ENCODE measurements at regions not wholly inside any gene's neighbourhood (a gene's known extent, or its start where the extent isn't known, plus 50 kb on each side); places are given as distances from the start of the nearest gene placed in this dataset.

GRCh38 chr11:70915158-70915985, 337.0 kb downstream of the SHANK2 start:
- ATAC-seq (ENCODE audit: low read depth): no peak
- POLR2A ChIA-PET: no interaction called here
- no peak overlapping the region for H3K27ac Mint-ChIP-seq

GRCh38 chr11:70916351-70916750, 336.0 kb downstream of the SHANK2 start:
- Mint-ChIP-seq H3K27me3 (peaks cover 15% of the 10 kb centered on the region), H3K4me1 (no peaks in the 10 kb centered on the region), H3K4me3 (no peak overlapping the region), H3K9me3 (peaks cover 9% of the 10 kb centered on the region), H3K27ac (no peak overlapping the region), H3K36me3 (no peaks in the 10 kb centered on the region)
- no peak for ATAC-seq (ENCODE audit: low read depth)
- POLR2A ChIA-PET: no interaction called here
- no peak for DNase-seq

More at GRCh38 chr11:70915158-70915985, 337.0 kb downstream of the SHANK2 start:
- DNase-seq: no peak
- Mint-ChIP-seq H3K4me3 (no peak overlapping the region), H3K4me1 (no peaks in the 10 kb centered on the region), H3K36me3 (no peaks in the 10 kb centered on the region), H3K27me3 (peaks cover 18% of the 10 kb centered on the region), H3K9me3 (peaks cover 4% of the 10 kb centered on the region)

GRCh38 chr11:70918242-70918641, 334.1 kb downstream of the SHANK2 start:
- no peak overlapping the region for H3K4me3 Mint-ChIP-seq
- H3K36me3 Mint-ChIP-seq: no peaks in the 10 kb centered on the region
- POLR2A ChIA-PET: no interaction called here
- no peak for DNase-seq
- H3K27ac Mint-ChIP-seq: no peak overlapping the region
- peaks cover 16% of the 10 kb centered on the region for H3K9me3 Mint-ChIP-seq
- ATAC-seq (ENCODE audit: low read depth): no peak
- H3K27me3 Mint-ChIP-seq: peaks cover 5% of the 10 kb centered on the region
- no peaks in the 10 kb centered on the region for H3K4me1 Mint-ChIP-seq

- ATAC-seq (ENCODE audit: low read depth): no peak
- H3K4me3 Mint-ChIP-seq: no peak overlapping the region
- H3K9me3 Mint-ChIP-seq: peaks cover 16% of the 10 kb centered on the region
- H3K27me3 Mint-ChIP-seq: no peaks in the 10 kb centered on the region
- POLR2A ChIA-PET: no interaction called here
- no peaks in the 10 kb centered on the region for H3K4me1 Mint-ChIP-seq
- H3K27ac Mint-ChIP-seq: no peak overlapping the region
- DNase-seq: no peak
- H3K36me3 Mint-ChIP-seq: no peaks in the 10 kb centered on the region
Observed at GRCh38 chr11:70921804-70922203, 330.6 kb downstream of the SHANK2 start.

- no peaks in the 10 kb centered on the region for H3K36me3 Mint-ChIP-seq
- no peaks in the 10 kb centered on the region for H3K4me1 Mint-ChIP-seq
- no peak overlapping the region for H3K4me3 Mint-ChIP-seq
- POLR2A ChIA-PET: no interaction called here
- ATAC-seq (ENCODE audit: low read depth) (no peak), DNase-seq (no peak)
- H3K9me3 Mint-ChIP-seq: peaks cover 18% of the 10 kb centered on the region
- no peaks in the 10 kb centered on the region for H3K27me3 Mint-ChIP-seq
- no peak overlapping the region for H3K27ac Mint-ChIP-seq
Observed at GRCh38 chr11:70924108-70924507, 328.3 kb downstream of the SHANK2 start.

- H3K4me1 Mint-ChIP-seq: no peaks in the 10 kb centered on the region
- DNase-seq (no peak), ATAC-seq (ENCODE audit: low read depth) (no peak)
- no peak overlapping the region for H3K27ac Mint-ChIP-seq
- no peaks in the 10 kb centered on the region for H3K36me3 Mint-ChIP-seq
- H3K27me3 Mint-ChIP-seq: no peaks in the 10 kb centered on the region
- H3K4me3 Mint-ChIP-seq: no peak overlapping the region
- peaks cover 14% of the 10 kb centered on the region for H3K9me3 Mint-ChIP-seq
- POLR2A ChIA-PET: no interaction called here
Observed at GRCh38 chr11:70925238-70925637, 327.1 kb downstream of the SHANK2 start.

- Mint-ChIP-seq H3K4me3 (no peak overlapping the region), H3K9me3 (peaks cover 8% of the 10 kb centered on the region), H3K27ac (no peak overlapping the region), H3K27me3 (no peaks in the 10 kb centered on the region), H3K4me1 (no peaks in the 10 kb centered on the region), H3K36me3 (no peaks in the 10 kb centered on the region)
- DNase-seq (no peak), ATAC-seq (ENCODE audit: low read depth) (no peak)
- POLR2A ChIA-PET: no interaction called here
Observed at GRCh38 chr11:70926543-70927201, 325.7 kb downstream of the SHANK2 start.

GRCh38 chr11:70928854-70929598, 323.4 kb downstream of the SHANK2 start:
- Mint-ChIP-seq H3K27me3 (no peaks in the 10 kb centered on the region), H3K9me3 (peaks cover 8% of the 10 kb centered on the region), H3K36me3 (no peaks in the 10 kb centered on the region), H3K4me3 (no peak overlapping the region), H3K4me1 (no peaks in the 10 kb centered on the region), H3K27ac (no peak overlapping the region)
- DNase-seq (no peak), ATAC-seq (ENCODE audit: low read depth) (no peak)
- POLR2A ChIA-PET: no interaction called here

GRCh38 chr11:70930215-70930614, 322.2 kb downstream of the SHANK2 start:
- peaks cover 8% of the 10 kb centered on the region for H3K9me3 Mint-ChIP-seq
- no peak for DNase-seq
- H3K27ac Mint-ChIP-seq: no peak overlapping the region
- POLR2A ChIA-PET: no interaction called here
- H3K36me3 Mint-ChIP-seq: no peaks in the 10 kb centered on the region
- no peak overlapping the region for H3K4me3 Mint-ChIP-seq
- no peaks in the 10 kb centered on the region for H3K27me3 Mint-ChIP-seq
- ATAC-seq (ENCODE audit: low read depth): no peak
- no peaks in the 10 kb centered on the region for H3K4me1 Mint-ChIP-seq

GRCh38 chr11:70931430-70931829, 320.9 kb downstream of the SHANK2 start:
- no peak for ATAC-seq (ENCODE audit: low read depth)
- peaks cover 8% of the 10 kb centered on the region for H3K9me3 Mint-ChIP-seq
- POLR2A ChIA-PET: no interaction called here
- DNase-seq: no peak
- H3K27me3 Mint-ChIP-seq: no peaks in the 10 kb centered on the region
- H3K27ac Mint-ChIP-seq: no peak overlapping the region
- no peaks in the 10 kb centered on the region for H3K4me1 Mint-ChIP-seq
- no peak overlapping the region for H3K4me3 Mint-ChIP-seq
- no peaks in the 10 kb centered on the region for H3K36me3 Mint-ChIP-seq

GRCh38 chr11:70933981-70934583, 318.3 kb downstream of the SHANK2 start:
- Mint-ChIP-seq H3K27ac (no peak overlapping the region), H3K36me3 (no peaks in the 10 kb centered on the region), H3K4me3 (no peak overlapping the region), H3K27me3 (no peaks in the 10 kb centered on the region), H3K4me1 (no peaks in the 10 kb centered on the region), H3K9me3 (peaks cover 9% of the 10 kb centered on the region)
- ATAC-seq (ENCODE audit: low read depth) (no peak), DNase-seq (no peak)
- POLR2A ChIA-PET: no interaction called here

GRCh38 chr11:70935006-70935768, 317.2 kb downstream of the SHANK2 start:
- no peaks in the 10 kb centered on the region for H3K4me1 Mint-ChIP-seq
- H3K9me3 Mint-ChIP-seq: peaks cover 13% of the 10 kb centered on the region
- H3K4me3 Mint-ChIP-seq: no peak overlapping the region
- POLR2A ChIA-PET: no interaction called here
- H3K27me3 Mint-ChIP-seq: no peaks in the 10 kb centered on the region
- H3K36me3 Mint-ChIP-seq: no peaks in the 10 kb centered on the region
- ATAC-seq (ENCODE audit: low read depth) (no peak), DNase-seq (no peak)
- no peak overlapping the region for H3K27ac Mint-ChIP-seq

GRCh38 chr11:70942593-70942992, 309.8 kb downstream of the SHANK2 start:
- no peaks in the 10 kb centered on the region for H3K4me1 Mint-ChIP-seq
- ATAC-seq (ENCODE audit: low read depth): no peak
- no peak overlapping the region for H3K27ac Mint-ChIP-seq
- H3K4me3 Mint-ChIP-seq: no peak overlapping the region
- peaks cover 1% of the 10 kb centered on the region for H3K36me3 Mint-ChIP-seq
- DNase-seq: no peak
- POLR2A ChIA-PET: no interaction called here
- H3K9me3 Mint-ChIP-seq: peaks cover 31% of the 10 kb centered on the region
- H3K27me3 Mint-ChIP-seq: no peaks in the 10 kb centered on the region

Measured in activated naive CD8-positive, alpha-beta T cell treated with anti-CD3 and anti-CD28 coated beads, Interleukin-2, amount 10 ng/mL, durations not matched to agents 7 days and 5 days (primary cell).